ENCODE measurements at regions not wholly inside any gene's neighbourhood (a gene's known extent, or its start where the extent isn't known, plus 50 kb on each side); places are given as distances from the start of the nearest gene placed in this dataset.

GRCh38 chr6:14966906-14967711 is 278.8 kb upstream of the JARID2 start:
- DNase-seq: no peak

- DNase-seq: no peak
Measured at GRCh38 chr6:14968056-14968637, 277.7 kb upstream of the JARID2 start.

GRCh38 chr6:14969126-14969525 is 276.7 kb upstream of the JARID2 start:
- no peak for DNase-seq

- no peak for DNase-seq
Measured at GRCh38 chr6:14972379-14973067, 273.3 kb upstream of the JARID2 start.

- no peak for DNase-seq
Measured at GRCh38 chr6:14974372-14974771, 271.5 kb upstream of the JARID2 start.

- no peak for DNase-seq
Measured at GRCh38 chr6:14974792-14975470, 270.9 kb upstream of the JARID2 start.

GRCh38 chr6:14975471-14975817 is 270.4 kb upstream of the JARID2 start:
- DNase-seq: peak; percentile 5

- DNase-seq: no peak
Measured at GRCh38 chr6:14977747-14978382, 268.0 kb upstream of the JARID2 start.

GRCh38 chr6:14981960-14982359 is 263.9 kb upstream of the JARID2 start:
- DNase-seq: no peak

- no peak for DNase-seq
Measured at GRCh38 chr6:14983599-14984518, 262.0 kb upstream of the JARID2 start.

GRCh38 chr6:14984519-14984853 is 261.4 kb upstream of the JARID2 start:
- no peak for DNase-seq

GRCh38 chr6:14985366-14985765 is 260.5 kb upstream of the JARID2 start:
- no peak for DNase-seq

- no peak for DNase-seq
Measured at GRCh38 chr6:14986370-14986769, 259.5 kb upstream of the JARID2 start.

- DNase-seq: no peak
Measured at GRCh38 chr6:14987490-14987889, 258.4 kb upstream of the JARID2 start.

- no peak for DNase-seq
Measured at GRCh38 chr6:14992382-14992781, 253.5 kb upstream of the JARID2 start.

- DNase-seq: no peak
Measured at GRCh38 chr6:14995208-14995607, 250.7 kb upstream of the JARID2 start.

- no peak for DNase-seq
Measured at GRCh38 chr6:14995966-14996602, 249.8 kb upstream of the JARID2 start.

GRCh38 chr6:14996892-14997291 is 249.0 kb upstream of the JARID2 start:
- no peak for DNase-seq

GRCh38 chr6:14997507-14997906 is 248.4 kb upstream of the JARID2 start:
- DNase-seq: no peak

GRCh38 chr6:14999106-14999505 is 246.8 kb upstream of the JARID2 start:
- DNase-seq: no peak

- DNase-seq: no peak
Measured at GRCh38 chr6:15001326-15001910, 244.5 kb upstream of the JARID2 start.
